ENCODE measurements at regions not wholly inside any gene's neighbourhood (a gene's known extent, or its start where the extent isn't known, plus 50 kb on each side); places are given as distances from the start of the nearest gene placed in this dataset.

GRCh38 chr6:15960740-15961634, 167.9 kb upstream of the MYLIP start:
- Histone ChIP-seq H3K36me3 (replicated peaks; ENCODE audit: low read depth, low read length) (no peaks in the 10 kb centered on the region), H3K9me3 (ENCODE audit: insufficient read depth, low read length) (no peaks in the 10 kb centered on the region), H3K4me3 (ENCODE audit: low read length) (no peak overlapping the region), H3K4me1 (ENCODE audit: low read length) (peaks cover 15% of the 10 kb centered on the region), H3K79me2 (ENCODE audit: low read length) (no peaks in the 10 kb centered on the region), H3K9ac (ENCODE audit: low read length) (no peak overlapping the region), H4K20me1 (ENCODE audit: insufficient read depth, low read length) (no peaks in the 10 kb centered on the region), H3K4me2 (ENCODE audit: low read length) (no peak overlapping the region), H3K27me3 (ENCODE audit: low read depth, low read length) (no peaks in the 10 kb centered on the region), H3K27ac (ENCODE audit: low read length) (no peak overlapping the region), H2AFZ (ENCODE audit: low read depth, low read length) (peak overlapping the region; percentile 33; the same call in 1 of the 2 replicates)
- no peak for TF ChIP-seq CTCF (IDR thresholded peaks at IDR 0.05; ENCODE audit: low read depth, low read length)
- no peak for TF ChIP-seq EZH2phosphoT487 (IDR thresholded peaks at IDR 0.05; ENCODE audit: low read depth)

- H3K4me3 ChIP-seq (ENCODE audit: low read length), result no peak overlapping the region
- H3K9ac ChIP-seq (ENCODE audit: low read length), result no peak overlapping the region
- TF ChIP-seq EZH2phosphoT487 (IDR thresholded peaks at IDR 0.05; ENCODE audit: low read depth) (no peak), CTCF (IDR thresholded peaks at IDR 0.05; ENCODE audit: low read depth, low read length) (no peak)
- H3K9me3 ChIP-seq (ENCODE audit: insufficient read depth, low read length), result no peaks in the 10 kb centered on the region
- no peak overlapping the region for H2AFZ ChIP-seq (ENCODE audit: low read depth, low read length)
- no peaks in the 10 kb centered on the region for H4K20me1 ChIP-seq (ENCODE audit: insufficient read depth, low read length)
- no peaks in the 10 kb centered on the region for H3K79me2 ChIP-seq (ENCODE audit: low read length)
- no peak overlapping the region for H3K4me2 ChIP-seq (ENCODE audit: low read length)
- no peaks in the 10 kb centered on the region for H3K36me3 ChIP-seq (replicated peaks; ENCODE audit: low read depth, low read length)
- H3K27me3 ChIP-seq (ENCODE audit: low read depth, low read length), result no peaks in the 10 kb centered on the region
- no peak overlapping the region for H3K27ac ChIP-seq (ENCODE audit: low read length)
- peaks cover 22% of the 10 kb centered on the region for H3K4me1 ChIP-seq (ENCODE audit: low read length)
Observed at GRCh38 chr6:15957655-15958169, 171.2 kb upstream of the MYLIP start.

GRCh38 chr6:15956205-15957106, 172.4 kb upstream of the MYLIP start:
- Histone ChIP-seq H3K9me3 (ENCODE audit: insufficient read depth, low read length) (no peaks in the 10 kb centered on the region), H2AFZ (ENCODE audit: low read depth, low read length) (no peak overlapping the region), H3K27ac (ENCODE audit: low read length) (no peak overlapping the region), H3K27me3 (ENCODE audit: low read depth, low read length) (no peaks in the 10 kb centered on the region), H3K79me2 (ENCODE audit: low read length) (no peaks in the 10 kb centered on the region), H3K9ac (ENCODE audit: low read length) (no peak overlapping the region), H4K20me1 (ENCODE audit: insufficient read depth, low read length) (no peaks in the 10 kb centered on the region), H3K4me2 (ENCODE audit: low read length) (no peak overlapping the region), H3K4me3 (ENCODE audit: low read length) (no peak overlapping the region), H3K36me3 (replicated peaks; ENCODE audit: low read depth, low read length) (no peaks in the 10 kb centered on the region), H3K4me1 (ENCODE audit: low read length) (peaks cover 21% of the 10 kb centered on the region)
- no peak for TF ChIP-seq CTCF (IDR thresholded peaks at IDR 0.05; ENCODE audit: low read depth, low read length)
- no peak for TF ChIP-seq EZH2phosphoT487 (IDR thresholded peaks at IDR 0.05; ENCODE audit: low read depth)

GRCh38 chr6:15955484-15955883, 173.4 kb upstream of the MYLIP start:
- no peak for TF ChIP-seq CTCF (IDR thresholded peaks at IDR 0.05; ENCODE audit: low read depth, low read length)
- TF ChIP-seq EZH2phosphoT487 (IDR thresholded peaks at IDR 0.05; ENCODE audit: low read depth), result no peak
- H3K36me3 ChIP-seq (replicated peaks; ENCODE audit: low read depth, low read length), result no peaks in the 10 kb centered on the region
- H3K9me3 ChIP-seq (ENCODE audit: insufficient read depth, low read length), result no peaks in the 10 kb centered on the region
- no peak overlapping the region for H2AFZ ChIP-seq (ENCODE audit: low read depth, low read length)
- no peaks in the 10 kb centered on the region for H4K20me1 ChIP-seq (ENCODE audit: insufficient read depth, low read length)
- no peaks in the 10 kb centered on the region for H3K79me2 ChIP-seq (ENCODE audit: low read length)
- no peaks in the 10 kb centered on the region for H3K27me3 ChIP-seq (ENCODE audit: low read depth, low read length)
- peaks cover 28% of the 10 kb centered on the region for H3K4me1 ChIP-seq (ENCODE audit: low read length)
- H3K27ac ChIP-seq (ENCODE audit: low read length), result no peak overlapping the region
- no peak overlapping the region for H3K4me2 ChIP-seq (ENCODE audit: low read length)
- H3K4me3 ChIP-seq (ENCODE audit: low read length), result no peak overlapping the region
- H3K9ac ChIP-seq (ENCODE audit: low read length), result no peak overlapping the region
